ENCODE measurements at regions not wholly inside any gene's neighbourhood (a gene's known extent, or its start where the extent isn't known, plus 50 kb on each side); places are given as distances from the start of the nearest gene placed in this dataset.

DNA sequence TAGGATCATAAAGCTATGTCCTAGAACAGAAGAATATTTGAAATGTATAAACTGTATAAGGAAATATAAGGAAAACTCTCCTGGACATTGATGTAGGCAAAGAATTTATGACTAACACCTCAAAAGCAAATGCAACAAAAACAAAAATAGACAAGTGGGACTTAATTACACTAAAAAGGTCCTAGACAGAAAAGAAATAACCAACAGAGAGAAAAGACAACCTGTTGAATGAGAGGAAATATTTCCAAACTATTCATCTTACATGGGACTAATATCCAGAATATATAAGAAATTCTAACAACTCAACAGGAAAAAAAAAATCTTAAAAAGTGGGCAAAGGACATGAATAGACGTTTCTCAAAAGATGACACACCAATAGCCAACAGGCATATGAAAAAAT, 54.4 kb upstream of the PRDX4 start:
- no peak for DNase-seq (ENCODE audit: low spot score)
- H3K4me1 Mint-ChIP-seq (ENCODE audit: low read depth) = no peaks in the 10 kb centered on the region
- H3K27me3 Mint-ChIP-seq (ENCODE audit: low read depth) = peaks cover 24% of the 10 kb centered on the region
- H3K9me3 Mint-ChIP-seq (ENCODE audit: low read depth) = no peaks in the 10 kb centered on the region
- no peaks in the 10 kb centered on the region for H3K36me3 Mint-ChIP-seq (ENCODE audit: low read depth)
- TF ChIP-seq, protein P1, sequence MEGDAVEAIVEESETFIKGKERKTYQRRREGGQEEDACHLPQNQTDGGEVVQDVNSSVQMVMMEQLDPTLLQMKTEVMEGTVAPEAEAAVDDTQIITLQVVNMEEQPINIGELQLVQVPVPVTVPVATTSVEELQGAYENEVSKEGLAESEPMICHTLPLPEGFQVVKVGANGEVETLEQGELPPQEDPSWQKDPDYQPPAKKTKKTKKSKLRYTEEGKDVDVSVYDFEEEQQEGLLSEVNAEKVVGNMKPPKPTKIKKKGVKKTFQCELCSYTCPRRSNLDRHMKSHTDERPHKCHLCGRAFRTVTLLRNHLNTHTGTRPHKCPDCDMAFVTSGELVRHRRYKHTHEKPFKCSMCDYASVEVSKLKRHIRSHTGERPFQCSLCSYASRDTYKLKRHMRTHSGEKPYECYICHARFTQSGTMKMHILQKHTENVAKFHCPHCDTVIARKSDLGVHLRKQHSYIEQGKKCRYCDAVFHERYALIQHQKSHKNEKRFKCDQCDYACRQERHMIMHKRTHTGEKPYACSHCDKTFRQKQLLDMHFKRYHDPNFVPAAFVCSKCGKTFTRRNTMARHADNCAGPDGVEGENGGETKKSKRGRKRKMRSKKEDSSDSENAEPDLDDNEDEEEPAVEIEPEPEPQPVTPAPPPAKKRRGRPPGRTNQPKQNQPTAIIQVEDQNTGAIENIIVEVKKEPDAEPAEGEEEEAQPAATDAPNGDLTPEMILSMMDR (IDR thresholded peaks at IDR 0.05) = no peak
- no peak overlapping the region for H3K27ac Mint-ChIP-seq (ENCODE audit: unreplicated experiment)
- H3K4me3 Mint-ChIP-seq (ENCODE audit: unreplicated experiment) = no peak overlapping the region

DNA sequence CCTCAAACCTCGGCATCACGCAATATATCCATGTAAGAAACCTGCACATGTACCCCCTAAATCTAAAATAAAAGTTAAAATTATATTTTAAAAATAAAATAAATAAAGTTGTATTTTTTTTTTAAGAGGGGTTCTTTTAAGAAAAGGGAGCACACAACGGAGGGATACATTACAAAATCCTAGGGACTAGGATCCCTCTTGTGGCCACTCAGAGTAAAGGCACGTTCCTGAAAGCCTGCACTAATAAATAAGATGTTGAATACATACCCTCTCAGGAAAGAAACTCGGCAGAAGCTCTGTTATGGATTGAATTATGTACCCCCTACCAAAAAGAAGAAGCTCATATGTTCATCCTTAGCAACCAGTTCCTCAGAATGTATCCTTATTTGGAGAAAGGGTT, 50.9 kb upstream of the PRDX4 start:
- H3K4me1 Mint-ChIP-seq (ENCODE audit: low read depth) = no peaks in the 10 kb centered on the region
- no peak overlapping the region for H3K4me3 Mint-ChIP-seq (ENCODE audit: unreplicated experiment)
- H3K9me3 Mint-ChIP-seq (ENCODE audit: low read depth) = no peaks in the 10 kb centered on the region
- H3K27ac Mint-ChIP-seq (ENCODE audit: unreplicated experiment) = no peak overlapping the region
- no peak for DNase-seq (ENCODE audit: low spot score)
- TF ChIP-seq, protein P1 (IDR thresholded peaks at IDR 0.05) = peak; percentile 88
- no peaks in the 10 kb centered on the region for H3K36me3 Mint-ChIP-seq (ENCODE audit: low read depth)
- peaks cover 9% of the 10 kb centered on the region for H3K27me3 Mint-ChIP-seq (ENCODE audit: low read depth)

All from chondrocyte (in vitro differentiated cells).